GM23338 (cell line): ENCODE measurements at regions not wholly inside any gene's neighbourhood (a gene's known extent, or its start where the extent isn't known, plus 50 kb on each side); places are given as distances from the start of the nearest gene placed in this dataset.

ENCODE experiments used
- ATAC-seq: fragments of 200-7000 bp; cut with Tn5 transposase; 3 replicates; pipeline ENCODE4 v1.9.1; 2020
- DNase-seq: peaks from one replicate; pipeline ENCODE4 v3.0.0-alpha.2; 2015; ENCODE audit warnings: low spot score
- H2AFZ ChIP-seq: fragments of 200-600 bp; sonication (generic); 2 replicates; pipeline ENCODE4 v1.8.0; 2016; ENCODE audit warnings: antibody characterized with exemption, mild to moderate bottlenecking, moderate library complexity
- H3F3A ChIP-seq: fragments of 200-600 bp; sonication (generic); replicated peaks from 2 replicates; pipeline ENCODE4 v1.8.0; 2017; ENCODE audit warnings: antibody characterized with exemption, mixed run types, low read depth
- H3K27ac ChIP-seq: fragments of 200-600 bp; sonication (generic); 2 replicates; pipeline ENCODE4 v1.6.1; 2016; ENCODE audit warnings: low read depth
- H3K27me3 ChIP-seq: fragments of 200-600 bp; sonication (generic); 2 replicates; pipeline ENCODE4 v1.8.0; 2016; ENCODE audit warnings: mild to moderate bottlenecking, mixed run types, moderate library complexity; ENCODE audit not compliant: insufficient read depth
- H3K36me3 ChIP-seq: fragments of 200-600 bp; sonication (generic); 2 replicates; pipeline ENCODE4 v1.8.0; 2016; ENCODE audit warnings: mild to moderate bottlenecking; ENCODE audit not compliant: insufficient read depth
- H3K4me1 ChIP-seq: fragments of 200-600 bp; sonication (generic); 2 replicates; pipeline ENCODE4 v1.8.0; 2016; ENCODE audit warnings: mild to moderate bottlenecking, moderate library complexity; ENCODE audit not compliant: insufficient read depth
- H3K4me2 ChIP-seq: fragments of 200-600 bp; sonication (generic); 2 replicates; pipeline ENCODE4 v1.7.1; 2017; ENCODE audit warnings: mixed run types
- H3K4me3 ChIP-seq: fragments of 200-600 bp; sonication (generic); 2 replicates; pipeline ENCODE4 v1.6.1; 2016; ENCODE audit warnings: mixed run types
- H3K79me2 ChIP-seq: fragments of 200-600 bp; sonication (generic); replicated peaks from 2 replicates; pipeline ENCODE4 v1.8.0; 2017; ENCODE audit warnings: mild to moderate bottlenecking; ENCODE audit not compliant: insufficient read depth
- H3K9me2 ChIP-seq: fragments of 200-600 bp; sonication (generic); 2 replicates; pipeline ENCODE4 v1.8.0; 2017; ENCODE audit not compliant: insufficient read depth
- H4K20me1 ChIP-seq: fragments of 200-600 bp; sonication (generic); replicated peaks from 2 replicates; pipeline ENCODE4 v1.8.0; 2017; ENCODE audit warnings: mild to moderate bottlenecking; ENCODE audit not compliant: insufficient read depth
- H3K27ac Mint-ChIP-seq: 2 replicates; pipeline ENCODE4 v1.8.0; 2020; ENCODE audit warnings: inconsistent platforms, mild to moderate bottlenecking, moderate library complexity, mixed read lengths
- H3K27me3 Mint-ChIP-seq: 3 replicates; pipeline ENCODE4 v1.8.0; 2022; ENCODE audit warnings: low read depth, mild to moderate bottlenecking, moderate library complexity, mixed read lengths, inconsistent platforms; ENCODE audit not compliant: insufficient read depth, poor library complexity
- H3K36me3 Mint-ChIP-seq: 3 replicates; pipeline ENCODE4 v1.8.0; 2021; ENCODE audit warnings: low read depth, mild to moderate bottlenecking, inconsistent platforms, moderate library complexity, mixed read lengths
- H3K4me1 Mint-ChIP-seq: 3 replicates; pipeline ENCODE4 v1.8.0; 2020; ENCODE audit warnings: mild to moderate bottlenecking, inconsistent platforms, mixed read lengths
- H3K4me3 Mint-ChIP-seq: 3 replicates; pipeline ENCODE4 v1.8.0; 2021; ENCODE audit warnings: moderate library complexity, mild to moderate bottlenecking, inconsistent platforms, mixed read lengths
- H3K9me3 Mint-ChIP-seq: 3 replicates; pipeline ENCODE4 v1.8.0; 2020; ENCODE audit warnings: moderate library complexity, mild to moderate bottlenecking, inconsistent platforms, mixed read lengths
- CREB1 ChIP-seq: fragments of 250-450 bp; sonication (Bioruptor Pico); IDR thresholded peaks from 2 replicates; pipeline ENCODE4 v1.5.0; 2020; ENCODE audit warnings: low read depth, mild to moderate bottlenecking, moderate library complexity
- CTCF ChIP-seq, 2 experiments: fragments of 200-600 bp in 1 of 2; sonication (generic) in 1 of 2; conservative IDR thresholded peaks; 2 replicates each; pipeline versions ENCODE4 v1.5.1 to v1.6.1; 2016 to 2017; ENCODE audit warnings: antibody characterized with exemption in 2 of 2, low read depth in 2 of 2, mild to moderate bottlenecking in 2 of 2, moderate library complexity in 1 of 2
- EZH2 ChIP-seq: fragments of 200-600 bp; sonication (generic); IDR thresholded peaks from one replicate; pipeline ENCODE4 v1.8.0; 2017; ENCODE audit warnings: antibody characterized with exemption, mild to moderate bottlenecking, low read depth; ENCODE audit not compliant: unreplicated experiment
- NANOG ChIP-seq: IDR thresholded peaks from 2 replicates; pipeline ENCODE4 v1.6.1; 2016; ENCODE audit warnings: antibody characterized with exemption, borderline replicate concordance
- REST ChIP-seq: IDR thresholded peaks from one replicate; pipeline ENCODE4 v1.6.1; 2018; ENCODE audit warnings: antibody characterized with exemption; ENCODE audit not compliant: unreplicated experiment
- STAT1 ChIP-seq: IDR thresholded peaks from one replicate; pipeline ENCODE4 v1.6.1; 2016; ENCODE audit warnings: antibody characterized with exemption; ENCODE audit not compliant: unreplicated experiment
- ZNF114 ChIP-seq: fragments of 250-450 bp; sonication (Bioruptor Pico); IDR thresholded peaks from 2 replicates; pipeline ENCODE4 v1.5.0; 2020; ENCODE audit warnings: mild to moderate bottlenecking, moderate library complexity
- ZNF331 ChIP-seq: fragments of 250-450 bp; sonication (Bioruptor Pico); IDR thresholded peaks from 2 replicates; pipeline ENCODE4 v1.5.0; 2020; ENCODE audit warnings: low read depth, mild to moderate bottlenecking, moderate library complexity
- ZNF462 ChIP-seq: fragments of 250-450 bp; sonication (Bioruptor Pico); IDR thresholded peaks from 2 replicates; pipeline ENCODE4 v1.5.0; 2020; ENCODE audit warnings: mild to moderate bottlenecking, moderate library complexity

GRCh38 chr1:219753914-219754313 lies 141.0 kb upstream of the ZC3H11B start:
- no peaks in the 10 kb centered on the region for H3K36me3 Mint-ChIP-seq
- H3K4me1 ChIP-seq, result no peaks in the 10 kb centered on the region
- H3K27ac Mint-ChIP-seq, result no peak overlapping the region
- H3K27me3 Mint-ChIP-seq, result peaks cover 4% of the 10 kb centered on the region
- no peak for DNase-seq
- no peak overlapping the region for H2AFZ ChIP-seq
- H3K79me2 ChIP-seq, result no peaks in the 10 kb centered on the region
- H3K27ac ChIP-seq, result no peak overlapping the region
- H3K36me3 ChIP-seq, result no peaks in the 10 kb centered on the region
- no peaks in the 10 kb centered on the region for H3F3A ChIP-seq
- H3K4me1 Mint-ChIP-seq, result no peaks in the 10 kb centered on the region
- no peak overlapping the region for H3K4me3 ChIP-seq
- no peak for TF ChIP-seq NANOG
- no peak for TF ChIP-seq CTCF (conservative IDR thresholded peaks at IDR 0.05; ENCODE audit: low read depth in 2 of 2)
- no peak for TF ChIP-seq EZH2
- TF ChIP-seq ZNF462 (CRISPR knock-in tag), result no peak
- TF ChIP-seq STAT1, result no peak
- TF ChIP-seq REST, result no peak
- no peak for TF ChIP-seq CREB1 (CRISPR knock-in tag)
- TF ChIP-seq ZNF114 (CRISPR knock-in tag), result no peak
- no peak for TF ChIP-seq ZNF331 (CRISPR knock-in tag)
- H4K20me1 ChIP-seq, result no peaks in the 10 kb centered on the region
- H3K9me3 Mint-ChIP-seq, result no peaks in the 10 kb centered on the region
- no peak for ATAC-seq
- H3K27me3 ChIP-seq, result no peaks in the 10 kb centered on the region
- no peak overlapping the region for H3K4me3 Mint-ChIP-seq
- H3K9me2 ChIP-seq, result peaks cover 12% of the 10 kb centered on the region
- H3K4me2 ChIP-seq, result no peak overlapping the region
